Breast epithelium (tissue), 4 donors: ENCODE measurements at regions not wholly inside any gene's neighbourhood (a gene's known extent, or its start where the extent isn't known, plus 50 kb on each side); places are given as distances from the start of the nearest gene placed in this dataset.

Experiments
- DNase-seq, 2 donors: peaks; one replicate each; pipeline ENCODE4 v3.0.0-alpha.2; 2019; ENCODE audit warnings: low spot score in 2 of 2
- H3K27ac ChIP-seq, 2 donors: fragments of 200-600 bp; sonication (generic) in 1 of 2; one replicate each; pipeline ENCODE4 v1.5.1; 2016 to 2019; ENCODE audit warnings: mild to moderate bottlenecking in 1 of 2
- H3K27me3 ChIP-seq, 2 donors: fragments of 200-600 bp; sonication (generic) in 1 of 2; one replicate each; pipeline versions ENCODE4 v1.5.1 to v1.6.0; 2017 to 2019; ENCODE audit warnings: control low read depth in 1 of 2, mild to moderate bottlenecking in 1 of 2
- H3K36me3 ChIP-seq: fragments of 200-600 bp; one replicate; pipeline ENCODE4 v1.5.1; 2019
- H3K4me1 ChIP-seq, 2 donors: fragments of 200-600 bp; sonication (generic); one replicate each; pipeline ENCODE4 v1.5.1; 2016 to 2019; ENCODE audit warnings: control low read depth in 1 of 2
- H3K4me3 ChIP-seq, 3 donors: fragments of 200-600 bp; sonication (generic); 1 replicate in 2 of 3; 2 replicates in 1 of 3; pipeline ENCODE4 v1.5.1; 2016 to 2019; ENCODE audit warnings: mild to moderate bottlenecking in 3 of 3, moderate library complexity in 2 of 3
- H3K9me3 ChIP-seq, 2 donors: fragments of 200-600 bp; sonication (generic) in 1 of 2; one replicate each; pipeline ENCODE4 v1.5.1; 2016 to 2019; ENCODE audit warnings: control low read depth in 1 of 2
- POLR2A ChIP-seq: fragments of 450-650 bp; IDR thresholded peaks from one replicate; pipeline ENCODE4 v1.6.1; 2016; ENCODE audit warnings: antibody characterized with exemption, mild to moderate bottlenecking, moderate library complexity
- POLR2AphosphoS5 ChIP-seq, 3 donors: sonication (generic); formaldehyde crosslinking; IDR thresholded peaks; one replicate each; pipeline ENCODE4 v1.6.1; 2017; ENCODE audit warnings: antibody characterized with exemption in 3 of 3
- intact Hi-C: fragments of 100-400 bp; cut with DNase I; formaldehyde crosslinking; loops from one replicate; pipeline ENCODE4 v1.15.1; 2023; ENCODE audit warnings: low total_unique reads
- TF ChIP-seq, protein P1 (sequence below), 3 donors: fragments of 450-650 bp; IDR thresholded peaks; one replicate each; pipeline ENCODE4 v1.5.1; 2016 to 2017; ENCODE audit warnings: antibody characterized with exemption in 3 of 3, mild to moderate bottlenecking in 3 of 3, moderate library complexity in 3 of 3

DNA sequence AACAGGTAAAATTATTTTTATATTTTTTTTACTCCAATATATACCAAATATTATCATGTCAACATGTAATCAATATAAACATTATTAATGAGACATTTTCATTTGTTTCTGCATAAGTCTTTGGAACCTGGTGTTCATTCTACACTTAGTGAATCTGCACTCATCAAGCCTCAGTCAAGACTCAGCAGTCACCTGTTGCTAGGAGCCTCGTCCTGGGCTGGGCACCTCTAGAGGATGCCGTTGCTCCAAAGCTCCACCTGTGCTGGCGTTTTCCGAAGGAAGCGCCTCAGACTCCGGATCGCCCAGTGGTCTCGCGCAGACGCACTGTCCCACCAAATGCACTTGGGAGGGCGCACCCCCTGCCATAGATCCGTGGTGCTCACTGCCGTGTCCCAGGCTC lies 604.7 kb upstream of the MKI67 start:
- no peaks in the 10 kb centered on the region for H3K36me3 ChIP-seq
- TF ChIP-seq POLR2AphosphoS5 (IDR thresholded peaks at IDR 0.05) (no peak), POLR2A (no peak)
- TF ChIP-seq, protein P1, sequence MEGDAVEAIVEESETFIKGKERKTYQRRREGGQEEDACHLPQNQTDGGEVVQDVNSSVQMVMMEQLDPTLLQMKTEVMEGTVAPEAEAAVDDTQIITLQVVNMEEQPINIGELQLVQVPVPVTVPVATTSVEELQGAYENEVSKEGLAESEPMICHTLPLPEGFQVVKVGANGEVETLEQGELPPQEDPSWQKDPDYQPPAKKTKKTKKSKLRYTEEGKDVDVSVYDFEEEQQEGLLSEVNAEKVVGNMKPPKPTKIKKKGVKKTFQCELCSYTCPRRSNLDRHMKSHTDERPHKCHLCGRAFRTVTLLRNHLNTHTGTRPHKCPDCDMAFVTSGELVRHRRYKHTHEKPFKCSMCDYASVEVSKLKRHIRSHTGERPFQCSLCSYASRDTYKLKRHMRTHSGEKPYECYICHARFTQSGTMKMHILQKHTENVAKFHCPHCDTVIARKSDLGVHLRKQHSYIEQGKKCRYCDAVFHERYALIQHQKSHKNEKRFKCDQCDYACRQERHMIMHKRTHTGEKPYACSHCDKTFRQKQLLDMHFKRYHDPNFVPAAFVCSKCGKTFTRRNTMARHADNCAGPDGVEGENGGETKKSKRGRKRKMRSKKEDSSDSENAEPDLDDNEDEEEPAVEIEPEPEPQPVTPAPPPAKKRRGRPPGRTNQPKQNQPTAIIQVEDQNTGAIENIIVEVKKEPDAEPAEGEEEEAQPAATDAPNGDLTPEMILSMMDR (IDR thresholded peaks at IDR 0.05), result no peak
- H3K27me3 ChIP-seq, result peaks cover 0 to 7% of the 10 kb centered on the region in 2 donors
- no peaks in the 10 kb centered on the region for H3K9me3 ChIP-seq
- no peak overlapping the region for H3K4me3 ChIP-seq
- no peaks in the 10 kb centered on the region for H3K4me1 ChIP-seq
- intact Hi-C loops, result no loop called here
- no peak for DNase-seq
- no peak overlapping the region for H3K27ac ChIP-seq

DNA sequence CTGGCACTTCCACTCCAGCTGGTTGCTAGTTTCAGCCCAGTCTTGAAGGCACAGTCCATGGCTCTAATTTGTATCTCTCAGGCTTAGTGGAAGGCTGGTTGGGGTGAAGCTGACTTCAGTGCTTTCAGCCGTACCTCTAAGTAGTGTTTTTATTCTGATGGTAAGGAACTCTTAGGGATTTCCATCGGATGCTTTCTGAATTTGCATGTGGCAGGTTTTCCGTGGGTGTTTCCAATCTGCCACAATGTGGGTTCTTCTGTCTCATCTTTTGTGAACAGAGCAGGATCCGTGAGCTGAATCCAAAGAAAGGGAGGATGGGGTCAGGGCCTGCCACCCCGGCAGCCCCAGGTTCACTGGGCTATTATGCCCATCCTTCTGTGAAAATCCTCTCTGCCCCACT lies 607.9 kb upstream of the MKI67 start:
- intact Hi-C loops, result no loop called here
- Histone ChIP-seq H3K27ac (no peak overlapping the region), H3K27me3 (peaks cover 0 to 7% of the 10 kb centered on the region in 2 donors), H3K4me3 (no peak overlapping the region), H3K9me3 (no peaks in the 10 kb centered on the region), H3K36me3 (no peaks in the 10 kb centered on the region), H3K4me1 (no peaks in the 10 kb centered on the region)
- no peak for DNase-seq
- TF ChIP-seq POLR2A (no peak), POLR2AphosphoS5 (IDR thresholded peaks at IDR 0.05) (no peak)
- TF ChIP-seq, protein P1 (IDR thresholded peaks at IDR 0.05), result no peak

DNA sequence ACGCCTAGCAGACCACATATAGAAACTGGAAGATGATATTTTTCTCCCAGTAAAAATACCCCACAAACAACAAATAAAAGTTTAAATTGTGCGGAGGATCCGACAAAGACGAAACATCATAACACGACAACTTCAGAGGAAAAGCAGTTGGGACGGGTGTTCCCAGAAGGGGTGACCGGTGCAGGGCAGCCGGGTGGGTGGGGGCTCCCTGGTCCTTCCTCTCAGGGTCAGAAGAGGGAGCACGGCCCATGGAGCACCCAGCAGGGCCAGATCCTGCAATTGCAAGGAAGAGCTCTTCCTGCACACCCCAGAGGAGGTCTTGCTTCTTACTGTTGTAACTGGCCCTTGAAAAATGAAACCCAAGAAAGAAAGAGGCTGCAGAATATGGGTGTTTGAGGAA lies 608.5 kb upstream of the MKI67 start:
- intact Hi-C loops, result no loop called here
- Histone ChIP-seq H3K4me1 (no peaks in the 10 kb centered on the region), H3K27ac (no peak overlapping the region), H3K36me3 (no peaks in the 10 kb centered on the region), H3K9me3 (no peaks in the 10 kb centered on the region), H3K4me3 (no peak overlapping the region), H3K27me3 (peaks cover 0 to 11% of the 10 kb centered on the region in 2 donors)
- TF ChIP-seq POLR2A, result no peak
- TF ChIP-seq POLR2AphosphoS5 (IDR thresholded peaks at IDR 0.05), result no peak
- TF ChIP-seq, protein P1 (IDR thresholded peaks at IDR 0.05), result no peak
- DNase-seq, result no peak

DNA sequence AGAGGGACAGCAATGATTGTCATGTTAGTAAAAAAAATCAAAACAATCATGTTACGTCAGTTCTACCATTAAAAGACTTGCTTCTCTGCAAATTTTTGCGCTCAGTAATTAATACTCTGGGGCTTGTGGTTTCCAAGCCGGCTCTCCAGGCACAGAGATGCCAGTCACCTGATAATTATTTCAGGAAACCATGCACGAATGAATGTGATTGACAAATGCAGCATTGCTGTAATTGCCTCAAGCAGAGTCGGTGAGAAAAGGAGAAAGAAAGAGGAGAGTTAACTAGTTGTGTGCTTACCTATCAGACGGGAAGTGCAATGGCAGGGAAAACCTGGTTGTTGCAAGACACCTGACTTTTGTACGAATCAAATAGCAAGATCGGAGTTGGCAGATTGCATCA lies 609.8 kb upstream of the MKI67 start:
- Histone ChIP-seq H3K27ac (no peak overlapping the region), H3K27me3 (peaks cover 0 to 13% of the 10 kb centered on the region in 2 donors), H3K9me3 (no peaks in the 10 kb centered on the region), H3K4me3 (no peak overlapping the region), H3K36me3 (no peaks in the 10 kb centered on the region), H3K4me1 (no peaks in the 10 kb centered on the region)
- intact Hi-C loops, result no loop called here
- TF ChIP-seq, protein P1 (IDR thresholded peaks at IDR 0.05), result no peak
- no peak for TF ChIP-seq POLR2AphosphoS5 (IDR thresholded peaks at IDR 0.05)
- TF ChIP-seq POLR2A, result no peak
- DNase-seq, result no peak

DNA sequence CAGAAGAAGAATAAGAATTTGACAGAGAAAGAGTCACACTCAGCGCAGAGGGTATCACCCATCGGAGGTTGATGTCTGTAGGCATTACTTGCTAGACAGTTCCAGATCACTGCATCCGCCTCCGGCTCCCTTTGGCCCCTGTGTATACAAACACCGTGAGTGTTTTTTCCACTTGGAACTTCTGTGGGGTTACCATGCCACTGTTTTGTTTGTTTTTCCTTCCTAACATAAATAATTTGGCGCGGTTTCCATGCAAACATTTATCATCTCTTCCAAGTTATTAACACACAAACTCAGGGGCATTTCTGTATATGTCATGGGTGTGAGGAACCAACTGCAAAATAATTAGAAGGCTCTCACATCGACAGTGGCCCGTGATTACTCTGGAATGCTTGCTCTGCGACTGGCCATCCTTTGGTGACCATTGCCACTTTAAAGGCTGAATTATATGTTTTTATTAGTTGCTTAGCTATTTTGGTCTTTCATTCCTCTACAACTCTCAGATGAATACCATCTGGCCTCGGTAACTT lies 612.2 kb upstream of the MKI67 start:
- Histone ChIP-seq H3K4me1 (no peaks in the 10 kb centered on the region), H3K27me3 (peaks cover 0 to 19% of the 10 kb centered on the region in 2 donors), H3K27ac (no peak overlapping the region), H3K36me3 (no peaks in the 10 kb centered on the region), H3K9me3 (no peaks in the 10 kb centered on the region), H3K4me3 (no peak overlapping the region)
- no peak for DNase-seq
- intact Hi-C loops, result no loop called here
- TF ChIP-seq POLR2AphosphoS5 (IDR thresholded peaks at IDR 0.05), result no peak
- TF ChIP-seq, protein P1 (IDR thresholded peaks at IDR 0.05), result no peak
- no peak for TF ChIP-seq POLR2A
